AG10803 (cell line): ENCODE measurements at regions not wholly inside any gene's neighbourhood (a gene's known extent, or its start where the extent isn't known, plus 50 kb on each side); places are given as distances from the start of the nearest gene placed in this dataset.
"Not testable (repeated sequence)": the region's sequence is repeated elsewhere in the genome, so short reads cannot be mapped to it uniquely, and the experiment has no call there.

Experiments
- DNase-seq: peaks from one replicate; pipeline ENCODE4 v3.0.0; 2010; ENCODE audit warnings: low read depth
- H3K4me3 ChIP-seq: 2 replicates; pipeline ENCODE4 v1.5.1; 2011; ENCODE audit warnings: mild to moderate bottlenecking, low read length, control low read depth
- CTCF ChIP-seq: conservative IDR thresholded peaks from 2 replicates; pipeline ENCODE4 v1.5.1; 2011; ENCODE audit warnings: mild to moderate bottlenecking, low read length, control low read depth, inconsistent platforms

DNA sequence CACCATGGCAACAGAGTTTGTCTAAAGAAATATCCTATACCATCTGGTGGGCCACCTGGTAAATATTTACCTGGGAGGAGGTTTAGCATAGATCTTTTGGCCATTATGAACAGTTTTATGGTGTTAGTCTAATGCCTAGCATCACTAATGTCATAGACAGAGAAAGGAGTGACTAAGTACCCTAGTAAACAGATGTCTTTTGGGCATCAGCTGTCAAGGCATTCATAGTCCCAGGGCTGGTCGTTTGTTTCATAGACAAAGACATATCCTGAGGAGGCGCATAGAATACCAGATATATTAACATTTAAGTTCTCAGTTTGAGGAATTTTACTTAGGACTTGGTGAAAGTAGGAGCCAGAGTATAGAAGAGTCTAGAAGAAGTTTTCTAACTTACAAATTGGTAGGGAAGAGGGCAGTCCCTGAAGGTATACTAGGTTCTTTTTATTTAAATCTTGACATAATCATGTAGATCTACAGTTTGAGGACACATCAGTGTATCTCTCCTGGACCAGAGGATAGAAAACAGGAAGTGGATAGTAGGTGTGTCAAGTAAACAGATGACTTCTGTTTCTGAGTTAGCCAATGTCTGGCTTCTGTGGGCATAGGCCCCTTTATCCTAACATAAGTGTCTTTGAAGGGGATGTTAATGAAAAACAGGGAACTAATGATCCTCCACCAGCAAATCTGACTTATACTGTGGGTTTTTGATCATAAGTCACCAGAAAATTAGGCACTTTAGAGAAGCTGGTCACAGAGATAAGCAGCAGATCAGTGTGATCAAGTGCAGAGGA is 105.0 kb upstream of the PRSS3 start:
- DNase-seq = no peak
- no peak for TF ChIP-seq CTCF

DNA sequence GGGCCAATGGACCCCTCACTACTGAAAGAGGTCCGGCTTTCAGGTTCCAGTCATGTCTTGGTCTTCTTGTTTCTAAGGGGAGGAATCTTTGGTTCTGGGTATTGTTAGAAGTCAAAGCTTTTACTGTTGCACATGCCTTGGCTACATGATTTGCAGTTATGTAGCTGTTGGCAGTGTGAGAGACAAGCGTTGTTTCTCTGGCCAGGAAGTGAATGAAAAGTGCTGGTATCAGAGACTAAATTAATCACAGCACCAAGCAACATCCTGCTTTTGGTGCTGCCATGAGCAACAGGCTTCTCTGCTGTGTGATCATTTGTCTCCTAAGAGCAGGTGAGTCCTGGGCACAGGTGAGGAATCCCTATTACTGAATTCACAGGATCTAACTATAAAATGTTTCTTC is 100.1 kb upstream of the PRSS3 start:
- H3K4me3 ChIP-seq = no peak overlapping the region
- no peak for DNase-seq
- TF ChIP-seq CTCF = no peak

More for the DNA sequence above, 105.0 kb upstream of the PRSS3 start:
- H3K4me3 ChIP-seq = no peak overlapping the region

GRCh38 chr9:33695856-33696255 is 99.5 kb upstream of the PRSS3 start:
- no peak overlapping the region for H3K4me3 ChIP-seq
- no peak for DNase-seq
- no peak for TF ChIP-seq CTCF

DNA sequence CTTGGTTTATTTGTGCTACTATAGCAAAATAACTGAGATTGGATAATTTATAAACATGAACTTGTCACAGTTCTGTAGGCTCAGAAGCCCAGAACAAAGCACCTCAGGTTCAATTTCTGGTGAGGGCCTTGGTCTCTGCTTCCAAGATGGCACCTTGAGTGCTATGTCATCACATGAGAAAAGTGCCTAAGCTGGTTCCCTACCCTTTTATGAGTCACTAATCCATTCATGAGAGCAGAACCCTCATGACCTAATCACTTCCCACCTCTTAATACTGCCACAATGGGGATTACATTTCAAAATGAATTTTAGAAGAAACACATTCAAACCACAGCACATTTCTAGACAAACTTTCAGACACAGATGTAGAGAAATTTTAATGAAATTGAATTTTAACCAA is 98.2 kb upstream of the PRSS3 start:
- H3K4me3 ChIP-seq = no peak overlapping the region
- no peak for DNase-seq
- TF ChIP-seq CTCF = no peak

- no peak overlapping the region for H3K4me3 ChIP-seq
- TF ChIP-seq CTCF = no peak
- DNase-seq = no peak
These were observed 97.1 kb upstream of the PRSS3 start for GRCh38 chr9:33698267-33698666.

GRCh38 chr9:33700940-33701339 is 94.4 kb upstream of the PRSS3 start:
- H3K4me3 ChIP-seq, DNase-seq: not testable (repeated sequence)

DNA sequence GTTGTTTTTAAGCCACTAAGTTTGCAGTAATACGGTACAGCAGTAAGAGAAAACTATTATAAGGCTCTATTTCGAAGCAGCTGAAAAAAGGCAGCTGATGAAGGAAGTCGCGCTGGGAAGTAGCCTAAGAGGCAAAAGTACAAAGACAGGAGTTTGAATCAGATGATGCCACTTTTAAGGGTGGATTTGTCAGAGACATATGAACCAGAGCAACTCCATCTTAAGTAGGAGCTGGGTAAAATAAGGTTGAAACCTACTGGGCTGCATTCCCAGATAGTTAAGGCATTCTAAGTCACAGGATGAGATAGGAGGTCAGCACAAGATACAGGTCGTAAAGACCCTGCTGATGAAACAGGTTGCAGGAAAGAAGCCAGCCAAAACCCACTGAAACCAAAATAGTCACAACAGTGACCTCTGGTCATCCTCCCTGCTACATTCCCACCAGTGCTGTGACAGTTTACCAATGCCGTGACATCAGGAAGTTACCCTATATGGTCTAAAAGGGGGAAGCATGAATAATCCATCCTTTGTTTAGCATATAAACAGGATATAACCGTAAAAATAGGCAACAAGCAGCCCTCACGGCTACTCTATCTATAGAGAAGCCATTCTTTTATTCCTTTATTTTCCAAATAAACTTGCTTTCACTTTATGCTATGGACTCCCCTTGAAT is 91.8 kb upstream of the PRSS3 start:
- TF ChIP-seq CTCF = no peak
- no peak overlapping the region for H3K4me3 ChIP-seq
- DNase-seq = no peak

GRCh38 chr9:33705440-33705839 is 89.9 kb upstream of the PRSS3 start:
- not testable (repeated sequence) for H3K4me3 ChIP-seq, DNase-seq
